ENCODE measurements at regions not wholly inside any gene's neighbourhood (a gene's known extent, or its start where the extent isn't known, plus 50 kb on each side); places are given as distances from the start of the nearest gene placed in this dataset.

DNA sequence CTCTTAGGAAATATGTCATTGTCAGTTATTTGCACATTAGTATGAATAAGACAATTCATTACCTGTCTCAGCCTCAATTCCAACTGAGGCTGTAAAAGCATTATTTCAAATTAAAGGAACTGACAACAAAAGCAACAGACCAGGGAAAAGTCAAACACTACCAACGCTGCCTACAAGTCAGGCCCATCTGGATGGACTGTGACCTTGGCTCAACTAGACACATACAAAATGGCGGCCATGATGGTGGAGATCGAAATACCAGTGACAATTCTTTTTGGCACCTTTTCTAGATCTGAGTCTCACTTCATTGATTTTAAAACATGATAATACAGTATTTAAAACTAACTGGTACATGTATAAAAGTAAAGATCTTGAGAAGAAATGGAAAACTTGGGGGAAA, 160.7 kb downstream of the DHX15 start:
- TF ChIP-seq, protein P1, sequence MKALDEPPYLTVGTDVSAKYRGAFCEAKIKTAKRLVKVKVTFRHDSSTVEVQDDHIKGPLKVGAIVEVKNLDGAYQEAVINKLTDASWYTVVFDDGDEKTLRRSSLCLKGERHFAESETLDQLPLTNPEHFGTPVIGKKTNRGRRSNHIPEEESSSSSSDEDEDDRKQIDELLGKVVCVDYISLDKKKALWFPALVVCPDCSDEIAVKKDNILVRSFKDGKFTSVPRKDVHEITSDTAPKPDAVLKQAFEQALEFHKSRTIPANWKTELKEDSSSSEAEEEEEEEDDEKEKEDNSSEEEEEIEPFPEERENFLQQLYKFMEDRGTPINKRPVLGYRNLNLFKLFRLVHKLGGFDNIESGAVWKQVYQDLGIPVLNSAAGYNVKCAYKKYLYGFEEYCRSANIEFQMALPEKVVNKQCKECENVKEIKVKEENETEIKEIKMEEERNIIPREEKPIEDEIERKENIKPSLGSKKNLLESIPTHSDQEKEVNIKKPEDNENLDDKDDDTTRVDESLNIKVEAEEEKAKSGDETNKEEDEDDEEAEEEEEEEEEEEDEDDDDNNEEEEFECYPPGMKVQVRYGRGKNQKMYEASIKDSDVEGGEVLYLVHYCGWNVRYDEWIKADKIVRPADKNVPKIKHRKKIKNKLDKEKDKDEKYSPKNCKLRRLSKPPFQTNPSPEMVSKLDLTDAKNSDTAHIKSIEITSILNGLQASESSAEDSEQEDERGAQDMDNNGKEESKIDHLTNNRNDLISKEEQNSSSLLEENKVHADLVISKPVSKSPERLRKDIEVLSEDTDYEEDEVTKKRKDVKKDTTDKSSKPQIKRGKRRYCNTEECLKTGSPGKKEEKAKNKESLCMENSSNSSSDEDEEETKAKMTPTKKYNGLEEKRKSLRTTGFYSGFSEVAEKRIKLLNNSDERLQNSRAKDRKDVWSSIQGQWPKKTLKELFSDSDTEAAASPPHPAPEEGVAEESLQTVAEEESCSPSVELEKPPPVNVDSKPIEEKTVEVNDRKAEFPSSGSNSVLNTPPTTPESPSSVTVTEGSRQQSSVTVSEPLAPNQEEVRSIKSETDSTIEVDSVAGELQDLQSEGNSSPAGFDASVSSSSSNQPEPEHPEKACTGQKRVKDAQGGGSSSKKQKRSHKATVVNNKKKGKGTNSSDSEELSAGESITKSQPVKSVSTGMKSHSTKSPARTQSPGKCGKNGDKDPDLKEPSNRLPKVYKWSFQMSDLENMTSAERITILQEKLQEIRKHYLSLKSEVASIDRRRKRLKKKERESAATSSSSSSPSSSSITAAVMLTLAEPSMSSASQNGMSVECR (CRISPR knock-in tag; IDR thresholded peaks at IDR 0.05; ENCODE audit: borderline replicate concordance), result no peak
- TF ChIP-seq ZNF416 (CRISPR knock-in tag; IDR thresholded peaks at IDR 0.05), result no peak
- TF ChIP-seq ZMAT4 (CRISPR knock-in tag; IDR thresholded peaks at IDR 0.05), result no peak
- TF ChIP-seq, protein P2, sequence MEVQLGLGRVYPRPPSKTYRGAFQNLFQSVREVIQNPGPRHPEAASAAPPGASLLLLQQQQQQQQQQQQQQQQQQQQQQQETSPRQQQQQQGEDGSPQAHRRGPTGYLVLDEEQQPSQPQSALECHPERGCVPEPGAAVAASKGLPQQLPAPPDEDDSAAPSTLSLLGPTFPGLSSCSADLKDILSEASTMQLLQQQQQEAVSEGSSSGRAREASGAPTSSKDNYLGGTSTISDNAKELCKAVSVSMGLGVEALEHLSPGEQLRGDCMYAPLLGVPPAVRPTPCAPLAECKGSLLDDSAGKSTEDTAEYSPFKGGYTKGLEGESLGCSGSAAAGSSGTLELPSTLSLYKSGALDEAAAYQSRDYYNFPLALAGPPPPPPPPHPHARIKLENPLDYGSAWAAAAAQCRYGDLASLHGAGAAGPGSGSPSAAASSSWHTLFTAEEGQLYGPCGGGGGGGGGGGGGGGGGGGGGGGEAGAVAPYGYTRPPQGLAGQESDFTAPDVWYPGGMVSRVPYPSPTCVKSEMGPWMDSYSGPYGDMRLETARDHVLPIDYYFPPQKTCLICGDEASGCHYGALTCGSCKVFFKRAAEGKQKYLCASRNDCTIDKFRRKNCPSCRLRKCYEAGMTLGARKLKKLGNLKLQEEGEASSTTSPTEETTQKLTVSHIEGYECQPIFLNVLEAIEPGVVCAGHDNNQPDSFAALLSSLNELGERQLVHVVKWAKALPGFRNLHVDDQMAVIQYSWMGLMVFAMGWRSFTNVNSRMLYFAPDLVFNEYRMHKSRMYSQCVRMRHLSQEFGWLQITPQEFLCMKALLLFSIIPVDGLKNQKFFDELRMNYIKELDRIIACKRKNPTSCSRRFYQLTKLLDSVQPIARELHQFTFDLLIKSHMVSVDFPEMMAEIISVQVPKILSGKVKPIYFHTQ (CRISPR knock-in tag; IDR thresholded peaks at IDR 0.05), result no peak
- TF ChIP-seq, protein P3, sequence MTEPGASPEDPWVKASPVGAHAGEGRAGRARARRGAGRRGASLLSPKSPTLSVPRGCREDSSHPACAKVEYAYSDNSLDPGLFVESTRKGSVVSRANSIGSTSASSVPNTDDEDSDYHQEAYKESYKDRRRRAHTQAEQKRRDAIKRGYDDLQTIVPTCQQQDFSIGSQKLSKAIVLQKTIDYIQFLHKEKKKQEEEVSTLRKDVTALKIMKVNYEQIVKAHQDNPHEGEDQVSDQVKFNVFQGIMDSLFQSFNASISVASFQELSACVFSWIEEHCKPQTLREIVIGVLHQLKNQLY (CRISPR knock-in tag; IDR thresholded peaks at IDR 0.05), result no peak
- TF ChIP-seq CTCF (IDR thresholded peaks at IDR 0.05), result no peak
- no peak for TF ChIP-seq FOXK1 (CRISPR knock-in tag; IDR thresholded peaks at IDR 0.05)
- TF ChIP-seq, protein P4, sequence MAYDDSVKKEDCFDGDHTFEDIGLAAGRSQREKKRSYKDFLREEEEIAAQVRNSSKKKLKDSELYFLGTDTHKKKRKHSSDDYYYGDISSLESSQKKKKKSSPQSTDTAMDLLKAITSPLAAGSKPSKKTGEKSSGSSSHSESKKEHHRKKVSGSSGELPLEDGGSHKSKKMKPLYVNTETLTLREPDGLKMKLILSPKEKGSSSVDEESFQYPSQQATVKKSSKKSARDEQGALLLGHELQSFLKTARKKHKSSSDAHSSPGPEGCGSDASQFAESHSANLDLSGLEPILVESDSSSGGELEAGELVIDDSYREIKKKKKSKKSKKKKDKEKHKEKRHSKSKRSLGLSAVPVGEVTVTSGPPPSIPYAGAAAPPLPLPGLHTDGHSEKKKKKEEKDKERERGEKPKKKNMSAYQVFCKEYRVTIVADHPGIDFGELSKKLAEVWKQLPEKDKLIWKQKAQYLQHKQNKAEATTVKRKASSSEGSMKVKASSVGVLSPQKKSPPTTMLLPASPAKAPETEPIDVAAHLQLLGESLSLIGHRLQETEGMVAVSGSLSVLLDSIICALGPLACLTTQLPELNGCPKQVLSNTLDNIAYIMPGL (CRISPR knock-in tag; IDR thresholded peaks at IDR 0.05), result no peak
- no peak for TF ChIP-seq NR3C1 (CRISPR knock-in tag; conservative IDR thresholded peaks at IDR 0.05; ENCODE audit: low read depth)
- TF ChIP-seq GABPB1 (CRISPR knock-in tag; IDR thresholded peaks at IDR 0.05), result no peak
- no peak for TF ChIP-seq ATF6 (CRISPR knock-in tag; IDR thresholded peaks at IDR 0.05)
- TF ChIP-seq ZNF671 (CRISPR knock-in tag; IDR thresholded peaks at IDR 0.05), result no peak
- TF ChIP-seq JAZF1 (CRISPR knock-in tag; IDR thresholded peaks at IDR 0.05), result no peak
- no peak for TF ChIP-seq ZNF281 (CRISPR knock-in tag; IDR thresholded peaks at IDR 0.05)
- TF ChIP-seq, protein P5, sequence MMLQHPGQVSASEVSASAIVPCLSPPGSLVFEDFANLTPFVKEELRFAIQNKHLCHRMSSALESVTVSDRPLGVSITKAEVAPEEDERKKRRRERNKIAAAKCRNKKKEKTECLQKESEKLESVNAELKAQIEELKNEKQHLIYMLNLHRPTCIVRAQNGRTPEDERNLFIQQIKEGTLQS (CRISPR knock-in tag; conservative IDR thresholded peaks at IDR 0.05), result no peak
- Mint-ChIP-seq H3K4me1 (peaks cover 9% of the 10 kb centered on the region), H3K36me3 (no peaks in the 10 kb centered on the region), H3K9me3 (peaks cover 4% of the 10 kb centered on the region), H3K4me3 (no peak overlapping the region), H3K27me3 (ENCODE audit: low read depth) (no peaks in the 10 kb centered on the region), H3K27ac (no peak overlapping the region)
- DNase-seq (ENCODE audit: low spot score) (no peak), ATAC-seq (no peak)
- ChIA-PET POLR2A (no interaction called here), CTCF (no interaction called here)
